OCI-LY7 (cell line): ENCODE measurements at regions not wholly inside any gene's neighbourhood (a gene's known extent, or its start where the extent isn't known, plus 50 kb on each side); places are given as distances from the start of the nearest gene placed in this dataset.
"Not testable (repeated sequence)": the region's sequence is repeated elsewhere in the genome, so short reads cannot be mapped to it uniquely, and the experiment has no call there.

Experiments used
- BruUV-seq: library from RNA; stranded (reverse); fragments of 400-500 nt; replicated peaks from 2 replicates; lab custom pipeline; 2021; lab: Mats Ljungman, UMichigan
- CTCF ChIA-PET: fragments of 300-600 bp; sonication (Branson Sonifier 250); formaldehyde crosslinking; loops from one replicate; lab custom pipeline; 2022; ENCODE audit warnings: antibody characterized with exemption; ENCODE audit not compliant: unreplicated experiment; lab: Charles Lee
- POLR2A ChIA-PET: fragments of 300-600 bp; sonication (Branson Sonifier 250); formaldehyde crosslinking; loops from one replicate; lab custom pipeline; 2022; ENCODE audit warnings: antibody characterized with exemption; lab: Charles Lee
- DNase-seq: peaks from one replicate; pipeline ENCODE4 v3.0.0-alpha.2; 2015; ENCODE audit warnings: low spot score
- H2AFZ ChIP-seq: fragments of 200-600 bp; sonication (generic), shearing (Covaris generic); 2 replicates; pipeline ENCODE4 v1.6.1; 2014; ENCODE audit warnings: mild to moderate bottlenecking, antibody characterized with exemption, low read length, moderate library complexity
- H3K27ac ChIP-seq: fragments of 200-600 bp; sonication (generic); 2 replicates; pipeline ENCODE4 v1.5.1; 2014; ENCODE audit warnings: mixed run types, low read depth, mild to moderate bottlenecking, moderate library complexity, low read length, inconsistent platforms; ENCODE audit not compliant: poor library complexity, severe bottlenecking
- H3K36me3 ChIP-seq: fragments of 200-600 bp; sonication (generic); 2 replicates; pipeline ENCODE4 v1.6.1; 2014; ENCODE audit warnings: mild to moderate bottlenecking, antibody characterized with exemption, low read length, moderate library complexity, mixed read lengths; ENCODE audit not compliant: insufficient read depth
- H3K4me1 ChIP-seq: fragments of 200-600 bp; sonication (generic); 2 replicates; pipeline ENCODE4 v1.5.1; 2014; ENCODE audit warnings: mild to moderate bottlenecking, low read length; ENCODE audit not compliant: insufficient read depth, poor library complexity, severe bottlenecking
- H3K4me2 ChIP-seq: fragments of 200-600 bp; sonication (generic); 2 replicates; pipeline ENCODE4 v1.6.1; 2014; ENCODE audit warnings: mild to moderate bottlenecking, low read length
- H3K4me3 ChIP-seq: fragments of 200-600 bp; sonication (generic); 2 replicates; pipeline ENCODE4 v1.5.1; 2014; ENCODE audit warnings: mild to moderate bottlenecking, low read depth, low read length; ENCODE audit not compliant: poor library complexity, severe bottlenecking
- H3K79me2 ChIP-seq: fragments of 200-600 bp; sonication (generic); 2 replicates; pipeline ENCODE4 v1.6.1; 2016; ENCODE audit warnings: low read depth, mild to moderate bottlenecking, low read length, moderate library complexity, mixed read lengths; ENCODE audit not compliant: insufficient read depth
- H3K9me2 ChIP-seq: fragments of 200-600 bp; sonication (generic); 2 replicates; pipeline ENCODE4 v1.6.1; 2016; ENCODE audit warnings: mild to moderate bottlenecking, low read length, mixed read lengths; ENCODE audit not compliant: insufficient read depth
- H3K9me3 ChIP-seq: fragments of 200-600 bp; sonication (generic); 2 replicates; pipeline ENCODE4 v1.6.1; 2014; ENCODE audit warnings: mild to moderate bottlenecking, mixed run types, low read length, mixed read lengths
- H4K20me1 ChIP-seq: fragments of 200-600 bp; sonication (generic); 2 replicates; pipeline ENCODE4 v1.6.1; 2014; ENCODE audit warnings: mild to moderate bottlenecking, antibody characterized with exemption, low read length, moderate library complexity, mixed read lengths; ENCODE audit not compliant: insufficient read depth
- intact Hi-C: fragments of 100-400 bp; cut with micrococcal nuclease; formaldehyde crosslinking; loops from one replicate; pipeline ENCODE4 v1.10.0; 2022; ENCODE audit not compliant: unreplicated experiment

DNA sequence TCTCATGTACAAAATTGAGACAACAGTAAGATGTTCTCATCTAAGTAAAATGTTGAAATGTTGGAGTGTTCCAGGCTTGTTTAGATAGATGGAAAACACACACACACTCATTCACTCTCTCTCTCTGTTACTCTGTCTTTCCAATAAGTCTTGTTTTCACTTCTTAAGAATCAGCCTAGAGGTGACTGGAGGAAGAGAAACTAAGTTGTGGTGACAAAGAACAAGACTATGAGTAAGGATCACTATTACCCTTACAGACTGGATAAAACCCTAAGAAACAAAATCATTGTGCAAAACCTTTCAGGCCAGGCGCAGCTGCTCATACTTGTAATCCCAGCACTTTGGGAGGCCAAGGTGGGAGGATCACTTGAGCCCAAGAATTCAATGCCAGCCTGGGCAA lies 107.5 kb downstream of the FAM72B start:
- intact Hi-C loops, H3K27ac ChIP-seq, H3K36me3 ChIP-seq, BruUV-seq, H3K4me3 ChIP-seq, H3K4me1 ChIP-seq, H3K9me2 ChIP-seq, POLR2A ChIA-PET, H3K4me2 ChIP-seq, H3K79me2 ChIP-seq, CTCF ChIA-PET, H3K9me3 ChIP-seq, H2AFZ ChIP-seq, DNase-seq, H4K20me1 ChIP-seq: not testable (repeated sequence)

DNA sequence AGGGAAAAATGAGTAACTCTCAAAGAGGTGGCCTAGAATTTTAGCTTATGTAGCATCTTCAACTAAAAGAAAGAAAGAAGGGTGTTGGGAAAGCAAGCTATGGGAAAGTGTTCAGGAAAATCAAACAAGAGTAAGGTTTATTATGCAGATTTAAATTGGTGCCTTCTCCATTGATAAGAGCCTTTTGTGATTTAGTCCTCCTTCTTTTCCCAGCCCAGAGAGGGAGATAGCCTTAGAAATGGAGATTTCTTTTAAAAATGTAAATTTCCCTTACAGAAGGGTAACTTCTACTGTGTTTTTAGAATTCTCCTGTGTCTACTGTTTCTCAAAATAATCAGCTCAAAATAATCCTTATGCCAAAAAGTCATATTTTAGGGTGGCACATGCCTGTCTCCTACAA lies 104.5 kb downstream of the FAM72B start:
- H4K20me1 ChIP-seq, intact Hi-C loops, H3K27ac ChIP-seq, H3K4me1 ChIP-seq, H3K79me2 ChIP-seq, H3K9me2 ChIP-seq, H2AFZ ChIP-seq, H3K9me3 ChIP-seq, CTCF ChIA-PET, POLR2A ChIA-PET, H3K36me3 ChIP-seq, BruUV-seq, H3K4me3 ChIP-seq, DNase-seq, H3K4me2 ChIP-seq: not testable (repeated sequence)

GRCh38 chr1:121080197-121080903 lies 103.8 kb downstream of the FAM72B start:
- POLR2A ChIA-PET, result not testable (repeated sequence)

GRCh38 chr1:121080904-121081264 lies 103.3 kb downstream of the FAM72B start:
- H3K27ac ChIP-seq, H3K9me3 ChIP-seq, DNase-seq, H3K9me2 ChIP-seq, POLR2A ChIA-PET, H4K20me1 ChIP-seq, H3K4me3 ChIP-seq, H3K36me3 ChIP-seq, H3K4me1 ChIP-seq, H2AFZ ChIP-seq, H3K79me2 ChIP-seq, CTCF ChIA-PET, intact Hi-C loops, BruUV-seq, H3K4me2 ChIP-seq: not testable (repeated sequence)

More at GRCh38 chr1:121080197-121080903, 103.8 kb downstream of the FAM72B start:
- DNase-seq, H3K9me3 ChIP-seq, intact Hi-C loops, H3K4me3 ChIP-seq, H3K27ac ChIP-seq, H3K4me1 ChIP-seq, H2AFZ ChIP-seq, H3K4me2 ChIP-seq, BruUV-seq, H3K79me2 ChIP-seq, H4K20me1 ChIP-seq, H3K36me3 ChIP-seq, CTCF ChIA-PET, H3K9me2 ChIP-seq: not testable (repeated sequence)

GRCh38 chr1:121081625-121082199 lies 102.4 kb downstream of the FAM72B start:
- H3K4me2 ChIP-seq, POLR2A ChIA-PET, H4K20me1 ChIP-seq, H3K79me2 ChIP-seq, BruUV-seq, intact Hi-C loops, H3K27ac ChIP-seq, DNase-seq, CTCF ChIA-PET, H2AFZ ChIP-seq, H3K4me3 ChIP-seq, H3K9me2 ChIP-seq, H3K9me3 ChIP-seq, H3K36me3 ChIP-seq, H3K4me1 ChIP-seq: not testable (repeated sequence)

DNA sequence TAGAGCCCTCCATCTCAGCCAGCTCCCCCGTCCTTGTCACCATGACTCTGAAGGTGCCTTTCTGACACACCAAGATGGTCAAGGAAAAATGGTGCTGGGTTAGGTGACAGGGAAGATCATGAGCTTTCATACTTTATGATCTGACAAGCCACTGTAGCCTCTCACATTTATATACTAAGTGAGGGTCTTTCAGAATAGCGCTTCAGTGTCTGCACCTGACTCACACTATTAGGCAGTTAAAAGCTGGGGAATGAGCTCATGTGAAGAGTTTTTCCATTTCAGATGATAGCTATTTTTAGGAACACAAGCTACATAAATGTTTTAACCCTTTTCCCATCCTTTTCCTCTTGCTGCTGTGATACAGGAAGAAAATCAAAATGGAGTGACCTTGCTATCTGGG lies 101.1 kb downstream of the FAM72B start:
- POLR2A ChIA-PET, result not testable (repeated sequence)

More for the DNA sequence above, 101.1 kb downstream of the FAM72B start:
- H3K79me2 ChIP-seq, H3K27ac ChIP-seq, H3K9me3 ChIP-seq, BruUV-seq, H4K20me1 ChIP-seq, H3K4me3 ChIP-seq, DNase-seq, H3K4me1 ChIP-seq, H3K36me3 ChIP-seq, H3K4me2 ChIP-seq, H3K9me2 ChIP-seq, CTCF ChIA-PET, H2AFZ ChIP-seq, intact Hi-C loops: not testable (repeated sequence)
